Activated B cell treated with CpG ODN at 0.5 μM for 24 hours (primary cell): ENCODE measurements at regions not wholly inside any gene's neighbourhood (a gene's known extent, or its start where the extent isn't known, plus 50 kb on each side); places are given as distances from the start of the nearest gene placed in this dataset.

ENCODE experiments used
- ATAC-seq: fragments of 200-7000 bp; cut with Tn5 transposase; one replicate; pipeline ENCODE4 v1.10.0; 2021; ENCODE audit warnings: low read depth, mild to moderate bottlenecking, moderate library complexity
- CTCF ChIA-PET: fragments of 350-600 bp; sonication (Branson Sonifier 250); formaldehyde crosslinking; loops from one replicate; lab custom pipeline; 2021; ENCODE audit warnings: antibody characterized with exemption; lab: Charles Lee
- POLR2A ChIA-PET: fragments of 350-600 bp; sonication (Branson Sonifier 250); formaldehyde crosslinking; loops from one replicate; lab custom pipeline; 2021; ENCODE audit warnings: antibody characterized with exemption; lab: Charles Lee
- DNase-seq: peaks from one replicate; pipeline ENCODE4 v3.0.0; 2022
- H3K27ac Mint-ChIP-seq: one replicate; pipeline ENCODE4 v1.8.0; 2020; ENCODE audit warnings: mixed read lengths
- H3K27me3 Mint-ChIP-seq: one replicate; pipeline ENCODE4 v1.8.0; 2021; ENCODE audit warnings: mixed read lengths
- H3K36me3 Mint-ChIP-seq: one replicate; pipeline ENCODE4 v1.8.0; 2021; ENCODE audit warnings: low read depth, mixed read lengths
- H3K4me1 Mint-ChIP-seq: one replicate; pipeline ENCODE4 v1.8.0; 2021; ENCODE audit warnings: mixed read lengths
- H3K4me3 Mint-ChIP-seq: one replicate; pipeline ENCODE4 v1.8.0; 2020; ENCODE audit warnings: mild to moderate bottlenecking, mixed read lengths
- H3K9me3 Mint-ChIP-seq: one replicate; pipeline ENCODE4 v1.8.0; 2020; ENCODE audit warnings: mixed read lengths
- intact Hi-C: fragments of 100-400 bp; cut with micrococcal nuclease; formaldehyde crosslinking; loops from one replicate; pipeline ENCODE4 v1.15.1; 2024
- TF ChIP-seq, protein P1 (sequence below): fragments of 200-600 bp; IDR thresholded peaks from one replicate; pipeline ENCODE4 v1.8.0; 2022; ENCODE audit warnings: antibody characterized with exemption, mild to moderate bottlenecking

DNA sequence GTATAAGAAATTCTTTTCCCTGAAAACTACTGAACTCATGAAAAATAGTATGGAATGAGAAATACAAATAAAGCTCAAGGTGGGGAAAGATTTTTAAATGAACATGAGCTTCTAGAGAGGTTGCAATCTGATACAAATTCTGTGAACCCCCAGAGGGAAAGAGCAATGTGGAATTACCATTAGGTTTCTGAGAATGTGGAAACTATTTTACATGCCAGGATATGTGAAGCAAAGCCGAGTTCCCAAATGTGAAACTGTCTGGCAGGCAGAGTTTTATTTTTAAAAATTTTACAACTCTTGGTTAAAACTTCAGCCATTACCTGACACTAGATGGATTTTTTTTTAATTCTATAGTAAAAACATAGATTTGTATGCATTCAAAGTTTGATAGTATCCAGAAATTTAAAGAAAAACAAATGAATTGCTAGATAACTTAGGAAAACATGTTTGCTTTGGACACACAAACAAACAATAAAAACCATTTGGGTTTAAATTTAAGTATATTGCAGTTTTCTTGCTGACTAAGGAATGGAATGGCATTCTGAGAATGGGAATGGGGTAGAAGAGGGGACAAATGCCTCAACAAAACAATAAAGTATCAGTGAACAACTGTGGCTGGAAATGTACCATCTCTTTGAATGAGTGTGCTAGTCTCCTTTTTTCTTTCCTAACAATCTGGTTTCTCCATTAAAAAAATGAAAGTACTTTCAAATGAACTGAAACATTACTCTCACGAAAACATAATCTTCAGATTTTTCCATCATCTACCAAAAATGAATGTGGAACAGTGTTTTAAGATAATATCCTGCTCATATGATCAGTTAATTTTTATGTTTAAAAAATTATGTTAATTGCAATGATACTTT, 99.6 kb downstream of the PCDH18 start:
- Mint-ChIP-seq H3K9me3 (peaks cover 2% of the 10 kb centered on the region), H3K27me3 (no peaks in the 10 kb centered on the region), H3K27ac (no peak overlapping the region), H3K4me1 (no peaks in the 10 kb centered on the region), H3K36me3 (no peaks in the 10 kb centered on the region), H3K4me3 (no peak overlapping the region)
- ChIA-PET CTCF (no interaction called here), POLR2A (no interaction called here)
- TF ChIP-seq, protein P1, sequence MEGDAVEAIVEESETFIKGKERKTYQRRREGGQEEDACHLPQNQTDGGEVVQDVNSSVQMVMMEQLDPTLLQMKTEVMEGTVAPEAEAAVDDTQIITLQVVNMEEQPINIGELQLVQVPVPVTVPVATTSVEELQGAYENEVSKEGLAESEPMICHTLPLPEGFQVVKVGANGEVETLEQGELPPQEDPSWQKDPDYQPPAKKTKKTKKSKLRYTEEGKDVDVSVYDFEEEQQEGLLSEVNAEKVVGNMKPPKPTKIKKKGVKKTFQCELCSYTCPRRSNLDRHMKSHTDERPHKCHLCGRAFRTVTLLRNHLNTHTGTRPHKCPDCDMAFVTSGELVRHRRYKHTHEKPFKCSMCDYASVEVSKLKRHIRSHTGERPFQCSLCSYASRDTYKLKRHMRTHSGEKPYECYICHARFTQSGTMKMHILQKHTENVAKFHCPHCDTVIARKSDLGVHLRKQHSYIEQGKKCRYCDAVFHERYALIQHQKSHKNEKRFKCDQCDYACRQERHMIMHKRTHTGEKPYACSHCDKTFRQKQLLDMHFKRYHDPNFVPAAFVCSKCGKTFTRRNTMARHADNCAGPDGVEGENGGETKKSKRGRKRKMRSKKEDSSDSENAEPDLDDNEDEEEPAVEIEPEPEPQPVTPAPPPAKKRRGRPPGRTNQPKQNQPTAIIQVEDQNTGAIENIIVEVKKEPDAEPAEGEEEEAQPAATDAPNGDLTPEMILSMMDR: no peak
- DNase-seq: no peak
- ATAC-seq: no peak
- intact Hi-C loops: no loop called here

DNA sequence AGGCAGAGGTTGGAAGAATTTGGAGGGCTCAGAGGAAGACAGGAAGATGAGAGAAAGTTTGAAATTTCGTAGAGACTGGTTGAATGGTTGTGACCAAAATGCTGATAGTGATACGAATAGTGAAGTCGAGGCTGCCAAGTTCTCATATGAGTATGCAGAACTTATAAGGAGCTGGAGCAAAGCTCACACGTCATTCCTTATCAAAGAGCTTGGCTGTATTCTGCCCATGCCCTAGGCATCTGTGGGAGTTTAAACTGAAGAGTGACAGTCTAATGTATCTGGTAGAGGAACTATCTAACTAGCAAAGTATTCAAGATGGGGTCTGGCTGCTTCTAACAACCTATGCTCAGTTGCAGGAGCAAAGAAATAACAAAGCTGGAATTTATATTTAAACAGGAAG, 102.1 kb downstream of the PCDH18 start:
- ChIA-PET POLR2A (no interaction called here), CTCF (no interaction called here)
- Mint-ChIP-seq H3K4me3 (no peak overlapping the region), H3K9me3 (peaks cover 5% of the 10 kb centered on the region), H3K36me3 (no peaks in the 10 kb centered on the region), H3K27me3 (no peaks in the 10 kb centered on the region), H3K4me1 (no peaks in the 10 kb centered on the region), H3K27ac (no peak overlapping the region)
- TF ChIP-seq, protein P1: no peak
- ATAC-seq (no peak), DNase-seq (no peak)
- intact Hi-C loops: no loop called here

DNA sequence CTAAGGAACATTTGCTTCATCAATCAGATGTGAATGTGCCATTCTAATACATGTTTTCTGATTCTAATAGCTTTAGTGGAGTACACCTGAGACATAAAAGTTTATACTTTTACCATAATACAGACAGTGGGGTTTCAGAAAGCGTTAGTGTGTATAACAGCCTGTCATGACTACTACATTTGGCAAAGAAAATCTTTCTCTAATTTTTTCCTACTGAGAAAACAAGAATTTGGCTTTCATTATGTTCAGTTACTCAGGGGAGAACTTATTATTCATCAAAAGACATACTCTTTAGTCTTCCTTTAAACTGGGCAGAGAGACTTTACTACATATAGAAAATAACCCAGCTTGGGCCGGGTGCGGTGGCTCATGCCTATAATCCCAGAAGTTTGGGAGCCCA, 104.9 kb downstream of the PCDH18 start:
- ATAC-seq (no peak), DNase-seq (no peak)
- CTCF ChIA-PET: no interaction called here
- Mint-ChIP-seq H3K4me3 (no peak overlapping the region), H3K9me3 (peaks cover 5% of the 10 kb centered on the region), H3K27me3 (no peaks in the 10 kb centered on the region), H3K4me1 (no peaks in the 10 kb centered on the region), H3K27ac (no peak overlapping the region), H3K36me3 (no peaks in the 10 kb centered on the region)
- TF ChIP-seq, protein P1: no peak
- POLR2A ChIA-PET: no interaction called here
- intact Hi-C loops: no loop called here

DNA sequence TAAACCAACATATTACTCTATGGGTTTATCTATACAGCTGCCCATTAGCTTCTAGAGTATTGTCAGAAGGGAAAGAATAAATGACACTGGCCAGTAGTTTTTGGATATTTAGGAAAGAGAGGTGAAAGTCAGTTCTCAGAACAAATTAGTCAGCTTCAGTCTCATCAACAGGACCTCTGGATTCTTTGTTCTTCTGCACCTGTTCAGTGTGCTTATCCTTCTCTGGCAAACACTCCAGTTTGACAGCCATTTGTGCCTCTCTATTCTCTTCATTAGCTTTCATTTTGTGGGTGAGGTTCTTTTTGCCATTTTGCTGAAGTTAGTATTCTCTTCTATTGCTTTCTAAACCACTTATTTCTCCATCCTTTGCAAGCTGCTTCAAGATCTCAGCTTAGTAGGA, 107.0 kb downstream of the PCDH18 start:
- CTCF ChIA-PET: no interaction called here

DNA sequence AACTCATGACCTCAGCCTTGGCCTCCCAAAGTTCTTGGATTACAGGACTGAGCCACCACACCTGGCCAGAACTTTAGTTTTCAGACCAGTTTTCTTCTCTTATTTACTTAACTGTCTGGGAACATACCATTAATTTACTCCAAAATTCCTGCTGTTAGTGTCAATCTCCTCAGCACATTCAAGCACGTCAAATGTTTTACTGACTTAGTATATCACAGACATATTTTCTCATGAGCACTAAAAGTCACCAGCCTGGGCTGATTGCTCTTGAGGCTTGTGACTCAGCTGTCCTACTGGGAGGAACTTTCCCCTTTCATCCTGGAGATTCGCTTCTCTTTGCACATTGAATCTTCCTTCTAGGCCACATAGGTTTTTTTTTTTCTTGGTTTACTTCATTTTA, 109.6 kb downstream of the PCDH18 start:
- no peak for ATAC-seq
- no peak for DNase-seq
- TF ChIP-seq, protein P1: no peak
- H3K36me3 Mint-ChIP-seq: no peaks in the 10 kb centered on the region
- CTCF ChIA-PET: no interaction called here
- no peak overlapping the region for H3K4me3 Mint-ChIP-seq
- H3K27ac Mint-ChIP-seq: no peak overlapping the region
- POLR2A ChIA-PET: no interaction called here
- H3K9me3 Mint-ChIP-seq: peaks cover 3% of the 10 kb centered on the region
- intact Hi-C loops: no loop called here
- no peaks in the 10 kb centered on the region for H3K27me3 Mint-ChIP-seq
- H3K4me1 Mint-ChIP-seq: no peaks in the 10 kb centered on the region

More for the DNA sequence above, 107.0 kb downstream of the PCDH18 start:
- ATAC-seq: no peak
- POLR2A ChIA-PET: no interaction called here
- Mint-ChIP-seq H3K36me3 (no peaks in the 10 kb centered on the region), H3K27ac (no peak overlapping the region), H3K27me3 (no peaks in the 10 kb centered on the region), H3K4me1 (no peaks in the 10 kb centered on the region), H3K9me3 (peaks cover 3% of the 10 kb centered on the region), H3K4me3 (no peak overlapping the region)
- TF ChIP-seq, protein P1: no peak
- DNase-seq: no peak
- intact Hi-C loops: no loop called here
